MM.1S (cell line): ENCODE measurements at regions not wholly inside any gene's neighbourhood (a gene's known extent, or its start where the extent isn't known, plus 50 kb on each side); places are given as distances from the start of the nearest gene placed in this dataset.

Experiments used
- CTCF ChIP-seq: fragments of 300-600 bp; sonication (generic); IDR thresholded peaks from 2 replicates; pipeline ENCODE4 v1.5.1; 2016; ENCODE audit warnings: antibody characterized with exemption, low read length, mixed read lengths
- EZH2 ChIP-seq: fragments of 300-600 bp; sonication (generic); optimal IDR thresholded peaks from 2 replicates; pipeline ENCODE3; 2017; ENCODE audit warnings: low read depth, mild to moderate bottlenecking, antibody characterized with exemption, low read length, mixed read lengths

DNA sequence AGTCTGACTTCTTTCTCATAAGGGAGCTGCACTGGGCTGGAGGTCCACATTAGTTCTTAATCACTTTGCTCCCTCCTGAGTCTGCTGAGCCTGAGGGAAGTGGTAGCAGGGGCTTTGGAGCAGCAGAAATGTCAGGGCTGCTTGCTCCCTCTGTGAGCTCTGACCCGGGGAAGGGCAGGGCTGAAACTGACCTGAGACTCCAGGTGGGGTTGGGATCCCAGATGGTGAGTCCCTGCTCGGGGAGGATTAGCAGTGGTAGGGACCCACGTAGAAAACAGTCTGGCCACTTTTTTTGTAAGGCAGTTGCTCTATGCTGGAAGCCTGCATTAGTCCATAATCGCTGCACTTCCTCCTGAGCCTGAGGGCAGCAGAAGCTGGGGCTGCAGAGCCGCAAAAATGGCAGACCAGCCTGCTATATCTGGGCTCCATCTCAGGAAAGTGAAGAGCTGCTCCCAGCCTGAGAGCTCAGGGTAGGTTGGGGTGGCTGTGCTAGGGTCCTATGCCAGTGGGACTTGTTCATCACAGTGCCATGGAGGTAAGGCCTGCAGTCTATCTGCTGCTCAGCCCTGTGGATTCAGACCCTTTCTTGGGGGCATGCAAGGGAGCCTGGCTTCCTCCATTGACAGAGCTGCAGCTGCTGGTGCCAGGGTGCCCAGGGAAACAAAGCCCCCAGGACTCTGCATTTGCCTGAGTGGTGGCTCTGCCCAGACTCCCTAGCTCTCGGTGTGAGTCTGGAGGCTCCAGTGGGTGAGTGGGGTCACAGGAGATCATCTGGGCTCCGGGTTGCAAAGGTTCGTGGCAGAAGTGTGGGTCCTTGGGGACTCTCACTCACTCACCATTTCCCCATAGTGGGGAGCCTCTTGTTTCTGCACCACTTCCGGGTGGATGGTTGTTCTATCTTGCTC is 854.3 kb downstream of the LUZP2 start:
- no peak for TF ChIP-seq CTCF
- no peak for TF ChIP-seq EZH2
